ENCODE measurements at regions not wholly inside any gene's neighbourhood (a gene's known extent, or its start where the extent isn't known, plus 50 kb on each side); places are given as distances from the start of the nearest gene placed in this dataset.

GRCh38 chr3:187617213-187617612 is 53.0 kb downstream of the SST start:
- no peak for TF ChIP-seq CTCF (IDR thresholded peaks at IDR 0.05)
- TF ChIP-seq POLR2A (IDR thresholded peaks at IDR 0.05), result no peak
- TF ChIP-seq POLR2AphosphoS5 (IDR thresholded peaks at IDR 0.05), result no peak
